ENCODE measurements at regions not wholly inside any gene's neighbourhood (a gene's known extent, or its start where the extent isn't known, plus 50 kb on each side); places are given as distances from the start of the nearest gene placed in this dataset.
"Not testable (repeated sequence)": the region's sequence is repeated elsewhere in the genome, so short reads cannot be mapped to it uniquely, and the experiment has no call there.

GRCh38 chr2:111455016-111456015 lies 334.6 kb downstream of the BCL2L11 start:
- TF ChIP-seq CTCF (conservative IDR thresholded peaks at IDR 0.05; ENCODE audit: low read length); EZH2phosphoT487 (IDR thresholded peaks at IDR 0.05; ENCODE audit: borderline replicate concordance, low read depth, low read length): not testable (repeated sequence)
